GM12892 (cell line): ENCODE measurements at regions not wholly inside any gene's neighbourhood (a gene's known extent, or its start where the extent isn't known, plus 50 kb on each side); places are given as distances from the start of the nearest gene placed in this dataset.
"Not testable (repeated sequence)": the region's sequence is repeated elsewhere in the genome, so short reads cannot be mapped to it uniquely, and the experiment has no call there.

Experiments
- POLR2A ChIP-seq: IDR thresholded peaks from 2 replicates; pipeline ENCODE4 v1.6.1; 2011; ENCODE audit warnings: low read depth, low read length, control low read depth
- TAF1 ChIP-seq: IDR thresholded peaks from 2 replicates; pipeline ENCODE4 v1.6.1; 2011; ENCODE audit warnings: low read depth, mild to moderate bottlenecking, control low read depth, low read length, borderline replicate concordance

GRCh38 chr7:81374641-81375040 lies 395.2 kb downstream of the HGF start:
- TF ChIP-seq POLR2A, TAF1: not testable (repeated sequence)
